Stomach (tissue), 8 donors: ENCODE measurements at regions not wholly inside any gene's neighbourhood (a gene's known extent, or its start where the extent isn't known, plus 50 kb on each side); places are given as distances from the start of the nearest gene placed in this dataset.

Source experiments
- DNase-seq, 2 donors: peaks; one replicate each; pipeline versions ENCODE4 v3.0.0 to v3.0.0-alpha.2; 2013 to 2019
- H3K27ac ChIP-seq, 5 donors: fragments of 200-600 bp in 4 of 5; sonication (generic) in 4 of 5; one replicate each; pipeline ENCODE4 v1.5.1; 2013 to 2019; ENCODE audit warnings: mild to moderate bottlenecking in 1 of 5, moderate library complexity in 1 of 5
- H3K27me3 ChIP-seq, 3 donors: fragments of 200-600 bp; sonication (generic); one replicate each; pipeline ENCODE4 v1.5.1; 2017 to 2019; ENCODE audit warnings: mixed run types in 1 of 3
- H3K36me3 ChIP-seq, 4 donors: fragments of 200-600 bp; sonication (generic); 1 replicate in 3 of 4; 2 replicates in 1 of 4; pipeline ENCODE4 v1.5.1; 2016 to 2019
- H3K4me1 ChIP-seq, 4 donors: fragments of 200-600 bp; sonication (generic); one replicate each; pipeline ENCODE4 v1.5.1; 2016 to 2019
- H3K4me3 ChIP-seq, 4 donors: fragments of 200-600 bp; sonication (generic) in 3 of 4; one replicate each; pipeline ENCODE4 v1.5.1; 2016 to 2019; ENCODE audit warnings: mild to moderate bottlenecking in 1 of 4
- H3K9me3 ChIP-seq, 4 donors: fragments of 200-600 bp; sonication (generic); one replicate each; pipeline ENCODE4 v1.5.1; 2016 to 2019
- CTCF ChIP-seq, 7 experiments: fragments of 450-650 bp in 4 of 7; fragments of 200-600 bp in 3 of 7; sonication (generic) in 3 of 7; IDR thresholded peaks; one replicate each; pipeline ENCODE4 v1.5.1; 2016 to 2019; ENCODE audit warnings: antibody characterized with exemption in 7 of 7, control low read depth in 2 of 7, mild to moderate bottlenecking in 1 of 7
- EP300 ChIP-seq: sonication (generic); formaldehyde crosslinking; IDR thresholded peaks from one replicate; pipeline ENCODE4 v1.6.1; 2017; ENCODE audit warnings: antibody characterized with exemption
- POLR2A ChIP-seq, 4 donors: fragments of 450-650 bp; IDR thresholded peaks; one replicate each; pipeline ENCODE4 v1.6.1; 2016; ENCODE audit warnings: antibody characterized with exemption in 4 of 4, control low read depth in 2 of 4, mild to moderate bottlenecking in 1 of 4, moderate library complexity in 1 of 4
- POLR2AphosphoS5 ChIP-seq, 3 donors: sonication (generic); formaldehyde crosslinking; IDR thresholded peaks; one replicate each; pipeline ENCODE4 v1.6.1; 2016; ENCODE audit warnings: antibody characterized with exemption in 3 of 3
- WGBS, 5 donors: extraction: QIAGEN DNeasy Blood & Tissue Kit in 3 of 5; methylation state at CpG; one replicate each; pipeline versions ENCODE4 v1.1.5 to v1.1.7; 2013 to 2018; 5-methylcytosine and 5-hydroxymethylcytosine counted together
- intact Hi-C: fragments of 100-400 bp; cut with DNase I; formaldehyde crosslinking; loops from one replicate; pipeline ENCODE4 v1.15.1; 2023; ENCODE audit warnings: low total_unique reads
- donor health status: healthy with polysubstance abuse.
- donor health status: Bipolar disorder and iron deficiency.
- donor health status: healthy.

- intact Hi-C loops = no loop called here
- H3K36me3 ChIP-seq = no peaks in the 10 kb centered on the region
- no peak overlapping the region for H3K4me3 ChIP-seq
- H3K27ac ChIP-seq = no peak overlapping the region
- no peaks in the 10 kb centered on the region for H3K27me3 ChIP-seq
- 57 to 78% (median 69%) methylated on average over 5 of the region's 5 CpGs for WGBS, 5 donors
- H3K4me1 ChIP-seq = no peaks in the 10 kb centered on the region
- DNase-seq = peak in 1 of 2 donors; percentile 55
- TF ChIP-seq POLR2AphosphoS5 (IDR thresholded peaks at IDR 0.05) (peak in 2 of 3 donors; percentile 7 to 15), CTCF (IDR thresholded peaks at IDR 0.05) (no peak)
- H3K9me3 ChIP-seq = no peaks in the 10 kb centered on the region
These were observed 187.6 kb downstream of the RGS9 start for GRCh38 chr17:65324611-65325342.

GRCh38 chr17:65323049-65323448, 185.9 kb downstream of the RGS9 start:
- intact Hi-C loops = no loop called here
- H3K9me3 ChIP-seq = no peaks in the 10 kb centered on the region
- WGBS, 5 donors = 81 to 93% (median 87%) methylated on average over 2 of the region's 2 CpGs
- no peak overlapping the region for H3K27ac ChIP-seq
- no peaks in the 10 kb centered on the region for H3K4me1 ChIP-seq
- no peaks in the 10 kb centered on the region for H3K27me3 ChIP-seq
- TF ChIP-seq POLR2A (IDR thresholded peaks at IDR 0.05) = no peak
- no peaks in the 10 kb centered on the region for H3K36me3 ChIP-seq
- DNase-seq = no peak
- H3K4me3 ChIP-seq = no peak overlapping the region

GRCh38 chr17:65320820-65321219, 183.7 kb downstream of the RGS9 start:
- intact Hi-C loops = no loop called here
- 84 to 90% (median 86%) methylated on average over 5 of the region's 5 CpGs for WGBS, 5 donors

GRCh38 chr17:65314212-65314611, 177.0 kb downstream of the RGS9 start:
- Histone ChIP-seq H3K27ac (no peak overlapping the region), H3K27me3 (peaks cover 0 to 12% (median 0%) of the 10 kb centered on the region in 3 donors), H3K36me3 (no peaks in the 10 kb centered on the region), H3K4me3 (no peak overlapping the region), H3K9me3 (no peaks in the 10 kb centered on the region), H3K4me1 (no peaks in the 10 kb centered on the region)
- TF ChIP-seq POLR2A (IDR thresholded peaks at IDR 0.05) = no peak
- TF ChIP-seq POLR2AphosphoS5 (IDR thresholded peaks at IDR 0.05) = no peak
- no peak for TF ChIP-seq CTCF (IDR thresholded peaks at IDR 0.05)
- no peak for TF ChIP-seq EP300
- no peak for DNase-seq
- intact Hi-C loops = no loop called here
- WGBS, 5 donors = 59 to 68% (median 61%) methylated on average over 6 of the region's 6 CpGs

More at GRCh38 chr17:65320820-65321219, 183.7 kb downstream of the RGS9 start:
- TF ChIP-seq EP300 (no peak), POLR2A (IDR thresholded peaks at IDR 0.05) (no peak), POLR2AphosphoS5 (IDR thresholded peaks at IDR 0.05) (no peak), CTCF (IDR thresholded peaks at IDR 0.05) (no peak)
- Histone ChIP-seq H3K4me1 (no peaks in the 10 kb centered on the region), H3K27me3 (no peaks in the 10 kb centered on the region), H3K4me3 (no peak overlapping the region), H3K36me3 (no peaks in the 10 kb centered on the region), H3K9me3 (no peaks in the 10 kb centered on the region), H3K27ac (no peak overlapping the region)
- DNase-seq = no peak

- no peaks in the 10 kb centered on the region for H3K36me3 ChIP-seq
- peaks cover 0 to 12% (median 0%) of the 10 kb centered on the region in 3 donors for H3K27me3 ChIP-seq
- no peaks in the 10 kb centered on the region for H3K4me1 ChIP-seq
- TF ChIP-seq EP300 (no peak), POLR2A (IDR thresholded peaks at IDR 0.05) (no peak), POLR2AphosphoS5 (IDR thresholded peaks at IDR 0.05) (no peak), CTCF (IDR thresholded peaks at IDR 0.05) (no peak)
- intact Hi-C loops = no loop called here
- H3K27ac ChIP-seq = no peak overlapping the region
- H3K4me3 ChIP-seq = no peak overlapping the region
- 24 to 36% (median 29%) methylated on average over 6 of the region's 6 CpGs for WGBS, 5 donors
- H3K9me3 ChIP-seq = no peaks in the 10 kb centered on the region
- DNase-seq = no peak
These were observed 175.7 kb downstream of the RGS9 start for GRCh38 chr17:65312718-65313377.
